ENCODE measurements at regions not wholly inside any gene's neighbourhood (a gene's known extent, or its start where the extent isn't known, plus 50 kb on each side); places are given as distances from the start of the nearest gene placed in this dataset.

GRCh38 chr3:159229116-159229680 lies 427.3 kb downstream of the MFSD1 start:
- TF ChIP-seq ZNF26 (tag by site-specific recombination; IDR thresholded peaks at IDR 0.05), result no peak
- TF ChIP-seq ZNF311 (tag by site-specific recombination; IDR thresholded peaks at IDR 0.05; ENCODE audit: borderline replicate concordance), result no peak
- TF ChIP-seq ZBTB21 (tag by site-specific recombination; IDR thresholded peaks at IDR 0.05), result no peak
- TF ChIP-seq ZNF155 (tag by site-specific recombination; IDR thresholded peaks at IDR 0.05), result no peak
- TF ChIP-seq ZNF514 (tag by site-specific recombination; IDR thresholded peaks at IDR 0.05), result no peak
- TF ChIP-seq CTCF (tag by site-specific recombination; IDR thresholded peaks at IDR 0.05), result no peak
- TF ChIP-seq ZBTB7A (tag by site-specific recombination; IDR thresholded peaks at IDR 0.05; ENCODE audit: low read depth), result no peak
- TF ChIP-seq REST (tag by site-specific recombination; IDR thresholded peaks at IDR 0.05), result no peak
- no peak for TF ChIP-seq SETDB1 (IDR thresholded peaks at IDR 0.05; ENCODE audit: insufficient read length, low read length)
- no peak for TF ChIP-seq MYNN (tag by site-specific recombination; IDR thresholded peaks at IDR 0.05; ENCODE audit: borderline replicate concordance)
- no peak for TF ChIP-seq ZNF701 (tag by site-specific recombination; IDR thresholded peaks at IDR 0.05)
- TF ChIP-seq ZNF292 (tag by site-specific recombination; IDR thresholded peaks at IDR 0.05; ENCODE audit: borderline replicate concordance, low read depth), result no peak

Data from HEK293 (cell line).